Astrocyte (in vitro differentiated cells and primary cell): ENCODE measurements at regions not wholly inside any gene's neighbourhood (a gene's known extent, or its start where the extent isn't known, plus 50 kb on each side); places are given as distances from the start of the nearest gene placed in this dataset.

Source experiments
- DNase-seq: peaks from one replicate; pipeline ENCODE4 v3.0.0-alpha.2; 2010; ENCODE audit warnings: low read depth
- FAIRE-seq: peaks from 2 replicates; lab custom pipeline; 2011; peaks lifted over from hg19 to GRCh38; lab: Jason Lieb, UNC
- H2AFZ ChIP-seq: 2 replicates; pipeline ENCODE4 v1.6.0; 2012; ENCODE audit warnings: low read depth, low read length, inconsistent platforms
- H3K27ac ChIP-seq: 2 replicates; pipeline ENCODE4 v1.5.1; 2011; ENCODE audit warnings: low read depth, low read length, inconsistent platforms
- H3K27me3 ChIP-seq: 2 replicates; pipeline ENCODE4 v1.6.0; 2011; ENCODE audit warnings: low read length, inconsistent platforms; ENCODE audit not compliant: insufficient read depth
- H3K36me3 ChIP-seq: 2 replicates; pipeline ENCODE4 v1.5.1; 2011; ENCODE audit warnings: low read length, inconsistent platforms; ENCODE audit not compliant: insufficient read depth
- H3K4me1 ChIP-seq: 2 replicates; pipeline ENCODE4 v1.5.1; 2011; ENCODE audit warnings: low read length, inconsistent platforms; ENCODE audit not compliant: insufficient read depth
- H3K4me2 ChIP-seq: 2 replicates; pipeline ENCODE4 v1.6.0; 2012; ENCODE audit warnings: low read length, inconsistent platforms
- H3K4me3 ChIP-seq: 2 replicates; pipeline ENCODE4 v1.5.1; 2011; ENCODE audit warnings: low read depth, mild to moderate bottlenecking, low read length, inconsistent platforms; ENCODE audit not compliant: insufficient read depth
- H3K79me2 ChIP-seq: 2 replicates; pipeline ENCODE4 v1.6.0; 2012; ENCODE audit warnings: mild to moderate bottlenecking, low read length, inconsistent platforms; ENCODE audit not compliant: insufficient read depth
- H3K9ac ChIP-seq: 2 replicates; pipeline ENCODE4 v1.6.0; 2012; ENCODE audit warnings: mild to moderate bottlenecking, low read length, inconsistent platforms
- H3K9me3 ChIP-seq: 2 replicates; pipeline ENCODE4 v1.5.1; 2012; ENCODE audit warnings: low read depth, mild to moderate bottlenecking, low read length, inconsistent platforms; ENCODE audit not compliant: insufficient read depth
- H4K20me1 ChIP-seq: 2 replicates; pipeline ENCODE4 v1.6.0; 2012; ENCODE audit warnings: low read length, inconsistent platforms; ENCODE audit not compliant: insufficient read depth
- H3K27ac Mint-ChIP-seq: one replicate; pipeline ENCODE4 v1.8.0; 2021; ENCODE audit warnings: mild to moderate bottlenecking, mixed read lengths; ENCODE audit not compliant: unreplicated experiment
- H3K27me3 Mint-ChIP-seq: one replicate; pipeline ENCODE4 v1.8.0; 2021; ENCODE audit warnings: low read depth, mixed read lengths; ENCODE audit not compliant: unreplicated experiment
- H3K36me3 Mint-ChIP-seq: one replicate; pipeline ENCODE4 v1.8.0; 2021; ENCODE audit warnings: low read depth, mixed read lengths; ENCODE audit not compliant: unreplicated experiment
- H3K4me1 Mint-ChIP-seq: one replicate; pipeline ENCODE4 v1.8.0; 2021; ENCODE audit warnings: low read depth, mixed read lengths; ENCODE audit not compliant: unreplicated experiment
- H3K4me3 Mint-ChIP-seq: one replicate; pipeline ENCODE4 v1.8.0; 2021; ENCODE audit warnings: mild to moderate bottlenecking, moderate library complexity, mixed read lengths; ENCODE audit not compliant: unreplicated experiment
- H3K9me3 Mint-ChIP-seq: one replicate; pipeline ENCODE4 v1.8.0; 2021; ENCODE audit warnings: mild to moderate bottlenecking, mixed read lengths; ENCODE audit not compliant: unreplicated experiment
- CTCF ChIP-seq: IDR thresholded peaks from 2 replicates; pipeline ENCODE4 v1.5.1; 2011; ENCODE audit warnings: low read depth, mild to moderate bottlenecking, inconsistent platforms, low read length, moderate library complexity; ENCODE audit not compliant: insufficient read depth
- EZH2 ChIP-seq: IDR thresholded peaks from 2 replicates; pipeline ENCODE4 v1.6.1; 2012; ENCODE audit warnings: mild to moderate bottlenecking, low read length, inconsistent platforms; ENCODE audit not compliant: insufficient read depth

- TF ChIP-seq EZH2 (no peak), CTCF (no peak)
- peaks cover 5% of the 10 kb centered on the region for H3K4me1 Mint-ChIP-seq
- Histone ChIP-seq H3K4me1 (peaks cover 7% of the 10 kb centered on the region), H4K20me1 (no peaks in the 10 kb centered on the region), H3K9ac (no peak overlapping the region), H3K4me2 (no peak overlapping the region), H3K36me3 (no peaks in the 10 kb centered on the region), H3K4me3 (no peak overlapping the region), H2AFZ (no peak overlapping the region), H3K27ac (no peak overlapping the region), H3K79me2 (no peaks in the 10 kb centered on the region), H3K9me3 (no peaks in the 10 kb centered on the region), H3K27me3 (no peaks in the 10 kb centered on the region)
- no peaks in the 10 kb centered on the region for H3K27me3 Mint-ChIP-seq
- no peak overlapping the region for H3K4me3 Mint-ChIP-seq
- FAIRE-seq (no peak), DNase-seq (no peak)
- no peak overlapping the region for H3K27ac Mint-ChIP-seq
- H3K9me3 Mint-ChIP-seq: no peaks in the 10 kb centered on the region
- no peaks in the 10 kb centered on the region for H3K36me3 Mint-ChIP-seq
Observed at GRCh38 chr6:25142506-25142905, 136.7 kb upstream of the CARMIL1 start.

GRCh38 chr6:25144919-25145318, 134.3 kb upstream of the CARMIL1 start:
- TF ChIP-seq EZH2 (no peak), CTCF (no peak)
- Histone ChIP-seq H3K79me2 (no peaks in the 10 kb centered on the region), H3K4me2 (no peak overlapping the region), H3K4me3 (no peak overlapping the region), H3K36me3 (no peaks in the 10 kb centered on the region), H3K9ac (no peak overlapping the region), H3K9me3 (no peaks in the 10 kb centered on the region), H3K4me1 (no peaks in the 10 kb centered on the region), H2AFZ (no peak overlapping the region), H3K27me3 (no peaks in the 10 kb centered on the region), H4K20me1 (no peaks in the 10 kb centered on the region), H3K27ac (no peak overlapping the region)
- Mint-ChIP-seq H3K9me3 (peaks cover 2% of the 10 kb centered on the region), H3K27ac (no peak overlapping the region), H3K27me3 (no peaks in the 10 kb centered on the region), H3K4me3 (no peak overlapping the region), H3K36me3 (no peaks in the 10 kb centered on the region), H3K4me1 (no peaks in the 10 kb centered on the region)
- DNase-seq: no peak
- no peak for FAIRE-seq

GRCh38 chr6:25147223-25147622, 132.0 kb upstream of the CARMIL1 start:
- DNase-seq (no peak), FAIRE-seq (peak; percentile 76)

More at GRCh38 chr6:25147223-25147622, 132.0 kb upstream of the CARMIL1 start:
- no peak overlapping the region for H3K4me2 ChIP-seq
- H4K20me1 ChIP-seq: no peaks in the 10 kb centered on the region
- H3K9me3 ChIP-seq: no peaks in the 10 kb centered on the region
- no peaks in the 10 kb centered on the region for H3K36me3 ChIP-seq
- H3K27me3 Mint-ChIP-seq: no peaks in the 10 kb centered on the region
- no peak overlapping the region for H3K27ac Mint-ChIP-seq
- no peak overlapping the region for H2AFZ ChIP-seq
- H3K4me1 Mint-ChIP-seq: no peaks in the 10 kb centered on the region
- no peaks in the 10 kb centered on the region for H3K36me3 Mint-ChIP-seq
- no peaks in the 10 kb centered on the region for H3K79me2 ChIP-seq
- H3K9me3 Mint-ChIP-seq: peaks cover 2% of the 10 kb centered on the region
- no peak overlapping the region for H3K4me3 ChIP-seq
- no peak overlapping the region for H3K9ac ChIP-seq
- no peak overlapping the region for H3K4me3 Mint-ChIP-seq
- no peak for TF ChIP-seq EZH2
- no peak for TF ChIP-seq CTCF
- H3K27ac ChIP-seq: no peak overlapping the region
- no peaks in the 10 kb centered on the region for H3K27me3 ChIP-seq
- no peaks in the 10 kb centered on the region for H3K4me1 ChIP-seq
